AG04449 (cell line): ENCODE measurements at regions not wholly inside any gene's neighbourhood (a gene's known extent, or its start where the extent isn't known, plus 50 kb on each side); places are given as distances from the start of the nearest gene placed in this dataset.

Source experiments
- CTCF ChIA-PET: fragments of 350-600 bp; formaldehyde crosslinking; extraction: SDS; loops from one replicate; lab custom pipeline; 2021; ENCODE audit warnings: antibody characterized with exemption; lab: Yijun Ruan, JAX
- POLR2A ChIA-PET: fragments of 400-600, 350-600 bp; formaldehyde crosslinking; extraction: SDS; loops from one replicate; lab custom pipeline; 2020; ENCODE audit warnings: antibody characterized with exemption, inconsistent platforms; lab: Yijun Ruan, JAX
- DNase-seq: peaks from one replicate; pipeline ENCODE4 v3.0.0-alpha.2; 2010; ENCODE audit warnings: low read depth, low spot score
- H3K4me3 ChIP-seq: 2 replicates; pipeline ENCODE4 v1.5.1; 2011; ENCODE audit warnings: low read depth, mild to moderate bottlenecking, control low read depth, low read length
- TF ChIP-seq, protein P1 (sequence below): IDR thresholded peaks from one replicate; pipeline ENCODE4 v1.5.1; 2011; ENCODE audit warnings: mild to moderate bottlenecking, moderate library complexity, low read length, control low read depth, inconsistent platforms; ENCODE audit not compliant: insufficient read depth; ENCODE audit errors: missing control alignments

- no peak overlapping the region for H3K4me3 ChIP-seq
- no peak for DNase-seq
- TF ChIP-seq, protein P1, sequence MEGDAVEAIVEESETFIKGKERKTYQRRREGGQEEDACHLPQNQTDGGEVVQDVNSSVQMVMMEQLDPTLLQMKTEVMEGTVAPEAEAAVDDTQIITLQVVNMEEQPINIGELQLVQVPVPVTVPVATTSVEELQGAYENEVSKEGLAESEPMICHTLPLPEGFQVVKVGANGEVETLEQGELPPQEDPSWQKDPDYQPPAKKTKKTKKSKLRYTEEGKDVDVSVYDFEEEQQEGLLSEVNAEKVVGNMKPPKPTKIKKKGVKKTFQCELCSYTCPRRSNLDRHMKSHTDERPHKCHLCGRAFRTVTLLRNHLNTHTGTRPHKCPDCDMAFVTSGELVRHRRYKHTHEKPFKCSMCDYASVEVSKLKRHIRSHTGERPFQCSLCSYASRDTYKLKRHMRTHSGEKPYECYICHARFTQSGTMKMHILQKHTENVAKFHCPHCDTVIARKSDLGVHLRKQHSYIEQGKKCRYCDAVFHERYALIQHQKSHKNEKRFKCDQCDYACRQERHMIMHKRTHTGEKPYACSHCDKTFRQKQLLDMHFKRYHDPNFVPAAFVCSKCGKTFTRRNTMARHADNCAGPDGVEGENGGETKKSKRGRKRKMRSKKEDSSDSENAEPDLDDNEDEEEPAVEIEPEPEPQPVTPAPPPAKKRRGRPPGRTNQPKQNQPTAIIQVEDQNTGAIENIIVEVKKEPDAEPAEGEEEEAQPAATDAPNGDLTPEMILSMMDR, result no peak
- CTCF ChIA-PET, result no interaction called here
- POLR2A ChIA-PET, result no interaction called here
Observed at GRCh38 chr18:77811503-77811902, 561.9 kb downstream of the GALR1 start.

GRCh38 chr18:77815666-77816338, 566.2 kb downstream of the GALR1 start:
- ChIA-PET POLR2A (no interaction called here), CTCF (no interaction called here)
- DNase-seq, result no peak
- no peak overlapping the region for H3K4me3 ChIP-seq
- TF ChIP-seq, protein P1, result no peak

- ChIA-PET POLR2A (no interaction called here), CTCF (no interaction called here)
- TF ChIP-seq, protein P1, result no peak
- no peak overlapping the region for H3K4me3 ChIP-seq
- no peak for DNase-seq
Observed at GRCh38 chr18:77818328-77818727, 568.7 kb downstream of the GALR1 start.

DNA sequence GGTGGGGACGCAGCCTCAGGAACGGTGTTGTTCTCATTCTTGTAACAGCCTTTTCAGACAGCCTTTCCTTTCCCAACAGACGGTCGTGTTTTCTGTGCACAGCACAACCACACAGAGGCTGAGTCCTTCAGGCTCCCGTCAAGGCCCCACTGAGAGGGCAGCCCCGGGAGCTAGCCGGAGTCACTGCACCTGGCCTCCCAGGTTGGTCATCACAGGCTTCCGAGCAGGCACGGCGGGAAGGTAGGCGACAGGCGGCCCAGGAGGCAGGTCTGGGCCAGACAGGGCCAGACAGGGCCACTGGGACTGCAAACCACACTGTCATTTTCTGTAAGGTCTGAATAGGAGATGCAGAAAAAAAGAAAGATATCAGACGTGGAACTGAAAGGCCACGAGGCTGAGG, 570.8 kb downstream of the GALR1 start:
- TF ChIP-seq, protein P1, result no peak
- no peak for DNase-seq
- ChIA-PET POLR2A (no interaction called here), CTCF (no interaction called here)
- H3K4me3 ChIP-seq, result no peak overlapping the region

DNA sequence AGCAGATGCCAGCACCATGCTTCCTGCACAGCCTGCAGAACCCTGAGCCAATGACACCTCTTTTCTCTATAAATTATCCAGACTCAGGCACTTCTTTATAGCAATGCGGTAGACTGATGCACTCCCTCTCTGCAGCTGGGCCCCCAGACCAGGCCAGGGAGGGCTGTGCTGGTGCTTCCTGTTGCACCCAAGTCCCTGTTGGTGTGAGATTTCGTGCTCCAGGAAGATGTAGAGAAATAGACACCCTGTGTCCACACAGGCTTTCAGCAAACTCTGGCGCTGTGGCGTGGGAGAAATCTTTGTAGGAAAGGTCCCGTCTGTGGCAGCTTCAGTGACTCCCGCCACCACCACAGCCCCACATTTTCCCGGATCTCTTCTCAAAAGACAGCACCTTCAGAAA, 572.2 kb downstream of the GALR1 start:
- H3K4me3 ChIP-seq, result no peak overlapping the region
- CTCF ChIA-PET, result no interaction called here
- POLR2A ChIA-PET, result no interaction called here
- DNase-seq, result no peak
- TF ChIP-seq, protein P1, result no peak

DNA sequence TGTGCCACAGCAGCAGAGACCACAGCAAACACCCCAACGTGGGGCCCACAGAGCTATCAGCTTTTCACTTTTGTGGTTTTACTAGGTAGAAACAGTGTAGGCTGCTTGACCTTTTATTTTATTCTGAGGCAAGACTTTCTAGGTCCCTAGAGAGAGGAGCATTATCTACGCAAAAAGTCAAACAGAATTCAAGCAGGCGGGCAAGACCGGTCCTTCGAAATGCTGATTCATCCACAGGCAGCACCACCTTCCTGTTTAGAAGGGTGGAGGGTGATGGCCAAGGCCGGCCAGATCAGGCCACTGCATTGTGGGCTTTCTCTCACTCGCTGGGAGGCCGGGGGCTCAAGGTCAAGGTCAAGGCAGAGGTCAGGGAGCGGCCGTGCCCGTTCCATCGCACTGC, 573.0 kb downstream of the GALR1 start:
- H3K4me3 ChIP-seq, result no peak overlapping the region
- ChIA-PET POLR2A (no interaction called here), CTCF (no interaction called here)
- TF ChIP-seq, protein P1, result no peak
- no peak for DNase-seq
